ENCODE measurements at regions not wholly inside any gene's neighbourhood (a gene's known extent, or its start where the extent isn't known, plus 50 kb on each side); places are given as distances from the start of the nearest gene placed in this dataset.

- DNase-seq, result no peak
Observed at GRCh38 chr12:115341442-115341841, 657.5 kb upstream of the TBX3 start.

GRCh38 chr12:115338566-115339294, 654.8 kb upstream of the TBX3 start:
- no peak for DNase-seq

- no peak for DNase-seq
Observed at GRCh38 chr12:115337693-115338543, 653.9 kb upstream of the TBX3 start.

DNA sequence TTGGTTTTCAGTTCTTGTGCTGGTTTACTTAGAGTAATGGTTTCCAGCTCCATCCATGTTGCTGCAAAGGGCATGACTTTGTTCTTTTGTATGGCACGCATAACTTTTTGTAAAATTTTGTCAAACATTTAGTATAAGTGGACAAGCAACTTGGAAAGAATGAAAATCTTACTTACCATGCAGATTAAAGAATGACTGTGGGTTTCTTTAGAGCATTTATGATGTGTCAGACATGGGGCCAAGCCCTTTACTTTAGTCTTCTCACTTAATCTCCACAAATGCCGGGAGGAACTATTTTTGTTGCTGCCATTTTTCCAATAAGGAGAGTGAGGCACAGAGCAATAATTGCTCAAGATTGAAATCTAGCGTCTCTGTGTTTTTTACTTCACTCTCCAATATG, 652.5 kb upstream of the TBX3 start:
- DNase-seq, result no peak

DNA sequence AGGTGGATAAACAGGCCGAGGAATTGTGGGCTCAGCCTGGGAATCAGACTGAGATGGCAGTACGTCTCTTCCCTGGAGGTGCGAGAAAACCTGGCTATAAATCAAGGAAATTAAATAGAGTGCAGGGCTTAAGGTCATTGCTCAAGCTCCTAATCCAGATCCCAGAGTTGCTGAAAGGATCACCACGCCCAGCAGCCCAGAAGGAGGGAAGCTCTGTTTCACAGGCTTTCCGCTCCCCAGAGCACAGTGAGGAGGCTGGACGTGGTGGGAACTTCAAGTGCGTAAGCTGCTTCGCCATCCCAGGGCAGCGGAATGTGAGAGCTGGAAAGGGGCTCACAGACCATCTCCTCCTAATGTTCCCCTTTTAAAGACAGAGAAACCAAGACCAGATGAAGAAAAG, 651.6 kb upstream of the TBX3 start:
- DNase-seq, result no peak

GRCh38 chr12:115335048-115335447, 651.1 kb upstream of the TBX3 start:
- no peak for DNase-seq

DNA sequence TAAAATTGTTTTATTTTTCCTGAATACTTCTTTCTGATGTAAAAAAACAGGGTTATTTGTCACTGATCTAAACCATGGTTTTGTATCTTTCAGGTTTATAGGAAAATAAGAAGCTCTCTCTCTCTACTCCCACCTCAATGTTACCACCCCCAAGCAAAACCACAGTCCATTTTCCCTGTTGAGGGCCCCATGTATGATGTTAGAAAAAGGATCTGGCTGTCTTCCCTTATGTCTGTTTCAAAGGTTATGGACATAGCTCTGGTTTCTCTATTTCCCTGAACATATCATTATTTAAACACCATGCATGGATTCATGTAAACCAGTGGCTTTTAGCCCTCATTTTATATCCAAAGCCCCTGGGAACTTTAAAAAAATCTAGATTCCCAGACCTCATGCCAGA, 649.0 kb upstream of the TBX3 start:
- DNase-seq, result no peak

DNA sequence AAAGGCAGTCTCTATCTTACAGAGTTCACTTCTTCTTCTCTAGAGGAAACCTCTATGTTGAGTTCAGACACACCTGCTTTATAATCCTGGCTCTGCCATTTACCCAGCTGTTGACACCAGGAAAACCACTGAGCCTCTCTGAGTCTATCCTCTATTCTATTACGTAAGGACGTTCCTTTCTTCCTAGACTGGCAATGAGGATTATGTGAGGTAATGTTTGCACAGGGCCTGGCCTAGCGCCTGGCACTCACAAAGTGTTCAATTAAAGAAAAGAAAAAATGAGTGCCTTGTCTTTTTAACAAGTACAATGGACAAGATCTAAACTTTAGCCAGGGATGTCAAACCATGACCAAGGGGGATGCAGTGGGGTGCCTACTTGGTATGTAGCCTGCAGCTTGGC, 641.9 kb upstream of the TBX3 start:
- DNase-seq, result no peak

DNA sequence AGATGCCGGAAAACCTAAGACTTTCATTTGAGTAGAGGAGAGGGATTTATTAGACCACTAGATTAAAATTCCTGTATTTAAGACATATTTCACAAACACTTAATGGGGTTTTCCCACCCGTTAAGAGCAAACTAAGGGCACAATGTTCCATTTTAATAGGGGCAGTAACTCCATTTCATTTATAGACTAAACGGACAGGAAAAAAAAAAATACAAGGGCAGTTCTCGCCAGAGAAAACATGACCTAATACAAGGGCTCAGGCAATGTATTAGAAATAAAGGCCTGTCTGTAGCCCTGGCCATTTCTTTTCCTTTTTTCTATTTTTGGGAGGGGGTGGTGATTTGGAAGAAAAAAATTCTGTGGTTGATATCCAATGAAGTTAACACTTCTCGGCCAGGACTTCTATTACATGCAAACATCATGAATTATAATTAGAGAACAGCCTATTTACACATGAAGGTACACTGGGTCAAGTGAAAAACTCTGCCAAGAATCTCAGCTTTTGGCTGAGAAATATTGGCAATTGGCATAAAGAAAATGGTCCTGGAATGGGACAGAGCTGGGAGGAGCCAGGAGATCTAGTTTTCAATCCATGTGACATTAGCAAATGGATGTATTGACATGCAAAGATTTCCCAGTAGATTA, 641.1 kb upstream of the TBX3 start:
- no peak for DNase-seq

GRCh38 chr12:115323223-115323905, 639.4 kb upstream of the TBX3 start:
- DNase-seq, result no peak

GRCh38 chr12:115322275-115322674, 638.3 kb upstream of the TBX3 start:
- no peak for DNase-seq

DNA sequence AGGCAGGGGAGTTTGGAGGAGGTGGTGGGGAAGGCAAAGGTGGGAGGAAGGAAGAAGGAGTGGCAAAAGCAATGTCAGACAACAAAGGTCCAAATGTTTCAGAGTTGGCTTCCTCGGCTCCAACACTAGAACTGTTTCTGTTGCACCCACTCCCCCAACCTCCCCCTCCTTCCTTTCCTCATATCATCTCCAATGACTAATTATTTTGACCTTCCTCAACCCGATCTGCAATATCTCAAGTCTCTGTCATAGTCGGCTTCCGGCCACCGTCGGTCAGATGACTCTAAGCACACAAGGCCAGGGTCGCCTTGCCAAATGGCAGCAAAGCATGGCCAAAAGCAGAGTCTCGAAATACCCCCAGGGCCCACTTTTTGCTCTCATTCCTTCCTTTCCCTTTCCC, 637.0 kb upstream of the TBX3 start:
- no peak for DNase-seq

DNA sequence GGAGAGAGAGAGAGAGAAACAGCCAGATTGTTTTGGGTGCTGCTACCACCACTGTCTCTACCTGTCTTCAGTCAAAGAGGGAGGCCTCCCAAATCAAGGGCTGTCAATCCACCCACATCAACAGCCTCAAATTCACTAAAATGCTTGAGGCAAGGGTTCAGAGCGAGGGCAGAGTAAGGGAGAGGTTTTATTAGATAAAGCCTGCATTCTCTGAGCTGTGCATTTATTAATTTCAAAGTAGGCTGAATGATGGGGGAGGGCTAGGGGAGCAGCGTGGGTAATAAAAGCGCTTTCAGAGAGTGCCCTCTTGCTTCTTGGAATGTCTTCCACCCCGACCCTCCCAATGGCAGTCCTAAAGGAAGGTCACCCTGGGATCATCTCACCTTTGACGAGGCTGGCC, 636.5 kb upstream of the TBX3 start:
- DNase-seq, result no peak

GRCh38 chr12:115319446-115320040, 635.6 kb upstream of the TBX3 start:
- no peak for DNase-seq

- no peak for DNase-seq
Observed at GRCh38 chr12:115313929-115314328, 630.0 kb upstream of the TBX3 start.

DNA sequence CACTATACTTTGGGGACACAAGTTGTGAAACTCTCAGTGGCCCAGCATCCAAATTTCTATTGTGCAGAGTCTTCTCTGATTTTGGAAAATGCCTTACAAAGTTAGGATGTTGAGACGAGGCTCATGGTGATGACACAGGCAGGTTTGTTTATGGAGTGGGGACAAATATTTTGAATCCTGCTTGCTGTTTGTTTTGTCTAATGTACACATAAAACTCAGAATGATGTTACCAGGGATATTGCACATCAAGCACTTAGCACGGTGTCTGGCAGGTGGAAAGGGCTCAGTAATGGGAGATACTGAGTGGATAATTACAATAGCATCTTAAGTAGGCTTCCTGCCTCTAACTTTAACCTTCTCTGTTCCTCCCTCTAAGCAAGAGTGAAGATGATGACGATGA, 628.9 kb upstream of the TBX3 start:
- no peak for DNase-seq

DNA sequence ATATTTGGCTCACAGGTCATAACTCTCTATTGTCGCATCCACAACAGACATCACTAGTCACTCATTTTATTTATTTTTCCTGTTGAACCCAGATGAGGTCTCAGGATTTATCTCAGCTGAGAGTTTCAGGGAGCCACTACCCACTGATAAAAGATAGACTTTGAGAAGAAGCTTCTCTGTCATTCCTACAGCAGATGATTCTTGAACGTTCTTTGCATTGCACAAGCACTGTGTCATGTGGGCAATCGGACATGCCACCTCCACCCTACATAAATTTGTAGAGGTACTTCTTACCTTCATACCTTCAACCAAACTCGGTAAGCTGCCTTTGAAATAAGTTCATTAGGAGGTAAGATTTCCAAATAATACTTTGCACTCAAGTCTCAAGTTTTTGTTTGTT, 627.9 kb upstream of the TBX3 start:
- no peak for DNase-seq

DNA sequence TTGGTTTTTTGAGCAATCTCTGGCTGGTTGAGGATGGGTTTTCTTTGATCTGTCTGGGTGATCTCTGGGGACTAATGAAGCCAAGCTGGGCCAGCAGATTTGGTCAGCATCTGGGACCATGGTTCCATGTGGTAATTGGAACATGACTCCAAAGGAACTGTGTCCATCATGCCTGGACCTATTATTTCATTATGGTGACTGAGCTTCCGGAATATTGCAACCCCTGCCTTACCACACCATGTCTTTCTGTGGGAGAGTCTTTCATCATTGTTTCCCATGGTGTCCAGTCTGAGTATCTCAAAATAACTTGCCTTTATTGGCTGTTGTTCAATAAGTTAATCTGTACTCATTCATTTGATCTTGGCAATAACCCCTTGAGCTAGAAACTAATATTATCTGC, 624.9 kb upstream of the TBX3 start:
- no peak for DNase-seq

GRCh38 chr12:115306380-115306779, 622.4 kb upstream of the TBX3 start:
- DNase-seq, result no peak

DNA sequence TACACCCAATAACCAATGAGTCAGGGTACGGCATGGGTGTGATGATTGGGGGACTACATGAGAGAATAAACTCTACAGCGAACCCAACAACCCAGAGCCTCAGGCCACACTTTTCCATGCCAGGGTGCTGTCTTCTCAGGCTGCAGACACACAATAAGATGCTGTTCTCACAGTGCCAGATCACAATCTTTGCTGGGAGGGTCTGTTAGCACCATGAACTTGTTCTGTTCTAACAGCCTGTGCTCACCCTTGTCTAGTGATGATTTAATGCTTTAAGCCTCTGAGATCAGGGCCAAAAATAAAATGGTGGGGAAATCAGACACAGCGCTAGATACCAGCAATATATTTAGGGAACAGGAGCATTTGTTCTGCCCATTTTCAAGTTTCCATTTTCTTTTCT, 621.9 kb upstream of the TBX3 start:
- DNase-seq, result no peak

GRCh38 chr12:115305275-115305674, 621.3 kb upstream of the TBX3 start:
- DNase-seq, result no peak

DNA sequence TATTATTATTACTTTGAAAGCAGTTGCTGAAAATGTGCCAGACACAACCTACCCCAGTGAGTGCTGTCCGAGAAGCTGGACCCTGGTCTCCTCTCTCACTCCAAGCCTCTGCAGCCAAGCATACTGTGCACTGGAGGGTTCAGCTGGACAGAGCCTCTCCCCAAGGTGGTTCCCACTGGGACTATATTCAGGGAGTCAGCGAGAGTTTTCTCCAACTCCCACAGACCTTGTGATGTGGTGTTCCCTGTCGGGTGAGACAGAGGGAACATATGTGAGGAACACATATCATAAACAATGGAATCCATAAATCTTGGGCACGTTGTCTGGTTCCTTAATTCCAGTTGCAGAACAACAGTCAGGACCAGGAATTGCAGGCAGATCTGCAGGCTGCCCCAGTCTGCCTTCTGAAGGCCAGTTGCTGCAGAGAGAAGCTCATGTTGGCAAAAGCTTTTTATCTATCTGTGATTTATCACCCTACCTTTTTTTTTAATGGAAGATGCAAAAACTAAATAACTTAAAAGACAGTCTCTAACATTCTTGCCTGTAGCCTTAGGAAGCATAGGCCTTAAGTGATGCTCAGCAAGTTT, 619.8 kb upstream of the TBX3 start:
- no peak for DNase-seq

- DNase-seq, result no peak
Observed at GRCh38 chr12:115297445-115297844, 613.5 kb upstream of the TBX3 start.

All from CD4-positive, alpha-beta T cell treated with Interleukin-15 for 1 hour (primary cell).